ENCODE measurements at regions not wholly inside any gene's neighbourhood (a gene's known extent, or its start where the extent isn't known, plus 50 kb on each side); places are given as distances from the start of the nearest gene placed in this dataset.

DNA sequence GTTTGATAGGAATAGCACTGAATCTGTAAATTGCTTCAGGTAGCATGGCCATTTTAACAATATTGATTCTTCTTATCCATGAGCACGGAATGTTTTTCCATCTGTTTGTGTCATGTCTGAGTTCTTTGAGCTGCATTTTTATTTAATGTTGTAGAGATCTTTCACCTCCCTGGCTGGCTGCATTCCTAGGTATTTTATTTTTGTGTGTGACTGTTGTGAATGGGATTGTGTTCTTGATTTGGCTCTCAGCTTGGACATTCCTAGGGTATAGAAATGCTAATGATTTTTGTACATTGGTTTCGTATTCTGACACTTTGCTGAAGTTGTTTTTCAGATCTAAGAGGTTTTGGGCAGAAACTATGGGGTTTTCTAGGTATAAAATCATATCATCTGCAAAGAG, 152.9 kb upstream of the CHD1 start:
- TF ChIP-seq CTCF (IDR thresholded peaks at IDR 0.05; ENCODE audit: control insufficient read depth, insufficient read depth, low read depth, low read length, missing control alignments) = no peak
- no peak for DNase-seq (ENCODE audit: low read depth)
- no peak overlapping the region for H3K4me3 ChIP-seq (ENCODE audit: control insufficient read depth, low read depth, low read length)

- no peak overlapping the region for H3K4me3 ChIP-seq (ENCODE audit: control insufficient read depth, low read depth, low read length)
- no peak for DNase-seq (ENCODE audit: low read depth)
- no peak for TF ChIP-seq CTCF (IDR thresholded peaks at IDR 0.05; ENCODE audit: control insufficient read depth, insufficient read depth, low read depth, low read length, missing control alignments)
Observed at GRCh38 chr5:99076723-99077640, 148.2 kb upstream of the CHD1 start.

- TF ChIP-seq CTCF (IDR thresholded peaks at IDR 0.05; ENCODE audit: control insufficient read depth, insufficient read depth, low read depth, low read length, missing control alignments) = no peak
- H3K4me3 ChIP-seq (ENCODE audit: control insufficient read depth, low read depth, low read length) = no peak overlapping the region
- DNase-seq (ENCODE audit: low read depth) = no peak
Observed at GRCh38 chr5:99072846-99073245, 144.0 kb upstream of the CHD1 start.

DNA sequence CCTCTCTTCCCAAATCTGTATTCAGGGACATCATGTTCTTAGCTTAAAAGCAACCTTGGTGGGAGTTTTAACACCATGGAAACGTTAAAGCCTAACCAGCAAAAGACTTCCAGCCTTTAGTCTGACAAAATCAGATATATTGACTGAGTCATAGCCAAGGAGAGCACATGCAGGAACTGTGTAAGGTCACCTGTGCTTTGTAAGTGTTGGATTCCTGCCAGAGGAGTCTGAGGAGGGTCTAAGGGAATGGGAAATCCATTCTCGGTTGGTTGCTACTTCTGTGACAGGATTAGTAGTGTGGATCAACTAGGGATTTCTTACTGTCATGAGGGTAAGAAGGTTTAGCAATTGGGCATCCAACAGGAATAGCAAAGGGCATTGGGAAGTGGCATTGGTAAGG, 142.0 kb upstream of the CHD1 start:
- no peak for TF ChIP-seq CTCF (IDR thresholded peaks at IDR 0.05; ENCODE audit: control insufficient read depth, insufficient read depth, low read depth, low read length, missing control alignments)
- DNase-seq (ENCODE audit: low read depth) = no peak
- H3K4me3 ChIP-seq (ENCODE audit: control insufficient read depth, low read depth, low read length) = no peak overlapping the region

DNA sequence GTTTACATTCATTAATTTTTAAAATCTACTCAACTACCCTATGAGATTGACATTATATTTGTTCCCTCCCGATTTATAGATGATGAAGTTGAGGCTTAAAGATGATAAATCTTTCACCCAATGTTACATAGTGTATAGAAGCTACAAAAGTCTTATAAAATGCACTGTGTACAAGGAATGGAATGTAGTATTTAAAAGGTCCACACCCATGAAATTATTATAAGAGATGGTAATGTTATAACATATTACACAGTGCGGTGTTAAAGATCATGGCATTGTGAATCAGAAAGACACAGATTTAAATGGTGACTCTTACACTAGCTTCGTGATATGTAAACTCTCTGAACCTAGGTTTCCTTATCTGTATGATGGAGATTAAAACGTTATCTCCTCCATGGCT, 141.6 kb upstream of the CHD1 start:
- no peak for TF ChIP-seq CTCF (IDR thresholded peaks at IDR 0.05; ENCODE audit: control insufficient read depth, insufficient read depth, low read depth, low read length, missing control alignments)
- no peak overlapping the region for H3K4me3 ChIP-seq (ENCODE audit: control insufficient read depth, low read depth, low read length)
- no peak for DNase-seq (ENCODE audit: low read depth)

GRCh38 chr5:99068944-99069650, 140.3 kb upstream of the CHD1 start:
- H3K4me3 ChIP-seq (ENCODE audit: control insufficient read depth, low read depth, low read length) = no peak overlapping the region
- DNase-seq (ENCODE audit: low read depth) = no peak
- TF ChIP-seq CTCF (IDR thresholded peaks at IDR 0.05; ENCODE audit: control insufficient read depth, insufficient read depth, low read depth, low read length, missing control alignments) = no peak
